DMS153 (cell line): ENCODE measurements at regions not wholly inside any gene's neighbourhood (a gene's known extent, or its start where the extent isn't known, plus 50 kb on each side); places are given as distances from the start of the nearest gene placed in this dataset.

ENCODE experiments used
- DNase-seq: peaks from one replicate; lab custom pipeline; 2025; lab: John Stamatoyannopoulos, UW

GRCh38 chr22:22802339-22802970, 85.2 kb upstream of the IGLL5 start:
- no peak for DNase-seq

- no peak for DNase-seq
These were observed 84.2 kb upstream of the IGLL5 start for GRCh38 chr22:22803285-22803853.

GRCh38 chr22:22810018-22810427, 77.6 kb upstream of the IGLL5 start:
- DNase-seq: no peak

- DNase-seq: no peak
These were observed 77.1 kb upstream of the IGLL5 start for GRCh38 chr22:22810471-22810870.

- DNase-seq: no peak
These were observed 76.3 kb upstream of the IGLL5 start for GRCh38 chr22:22811016-22812009.

GRCh38 chr22:22812031-22812905, 75.3 kb upstream of the IGLL5 start:
- no peak for DNase-seq

GRCh38 chr22:22813126-22814075, 74.2 kb upstream of the IGLL5 start:
- DNase-seq: no peak

- no peak for DNase-seq
These were observed 72.8 kb upstream of the IGLL5 start for GRCh38 chr22:22814666-22815396.

GRCh38 chr22:22815397-22816170, 72.0 kb upstream of the IGLL5 start:
- no peak for DNase-seq

GRCh38 chr22:22816171-22816514, 71.5 kb upstream of the IGLL5 start:
- DNase-seq: no peak

GRCh38 chr22:22816766-22817410, 70.7 kb upstream of the IGLL5 start:
- DNase-seq: no peak

GRCh38 chr22:22817468-22818201, 70.0 kb upstream of the IGLL5 start:
- DNase-seq: no peak

GRCh38 chr22:22818202-22818538, 69.4 kb upstream of the IGLL5 start:
- DNase-seq: no peak

GRCh38 chr22:22818861-22819855, 68.5 kb upstream of the IGLL5 start:
- no peak for DNase-seq

- DNase-seq: no peak
These were observed 67.5 kb upstream of the IGLL5 start for GRCh38 chr22:22820076-22820475.

GRCh38 chr22:22820626-22821025, 67.0 kb upstream of the IGLL5 start:
- DNase-seq: no peak

- no peak for DNase-seq
These were observed 66.3 kb upstream of the IGLL5 start for GRCh38 chr22:22821340-22821739.
